ENCODE measurements at regions not wholly inside any gene's neighbourhood (a gene's known extent, or its start where the extent isn't known, plus 50 kb on each side); places are given as distances from the start of the nearest gene placed in this dataset.

DNA sequence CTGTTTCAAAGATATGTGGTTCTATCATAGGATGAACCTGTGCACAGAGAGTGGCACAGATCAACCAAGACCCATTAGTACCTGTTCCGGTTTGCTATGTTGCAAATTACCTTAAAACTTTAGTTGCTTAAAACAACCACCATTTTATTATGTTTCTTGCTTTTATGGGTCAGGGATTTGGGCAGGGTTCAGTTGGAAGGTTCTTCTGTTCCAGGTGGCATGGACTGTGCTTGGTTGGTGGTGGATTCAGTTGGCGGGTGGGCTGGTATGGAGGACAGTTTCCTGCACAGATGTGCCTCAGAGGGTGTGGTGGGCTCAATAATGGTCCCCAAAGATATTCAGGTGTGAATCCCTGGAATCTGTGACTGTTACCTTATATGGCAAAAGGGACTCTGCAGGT lies 166.3 kb downstream of the SLC35B3 start:
- WGBS, 2 donors = 65 to 72% methylated on average over 2 of the region's 2 CpGs
- DNase-seq (ENCODE audit: low spot score in 2 of 2) = no peak
- H3K4me1 ChIP-seq = no peaks in the 10 kb centered on the region
- no peak overlapping the region for H3K27ac ChIP-seq
- H3K36me3 ChIP-seq = no peaks in the 10 kb centered on the region
- no peaks in the 10 kb centered on the region for H3K27me3 ChIP-seq
- TF ChIP-seq, protein P1, sequence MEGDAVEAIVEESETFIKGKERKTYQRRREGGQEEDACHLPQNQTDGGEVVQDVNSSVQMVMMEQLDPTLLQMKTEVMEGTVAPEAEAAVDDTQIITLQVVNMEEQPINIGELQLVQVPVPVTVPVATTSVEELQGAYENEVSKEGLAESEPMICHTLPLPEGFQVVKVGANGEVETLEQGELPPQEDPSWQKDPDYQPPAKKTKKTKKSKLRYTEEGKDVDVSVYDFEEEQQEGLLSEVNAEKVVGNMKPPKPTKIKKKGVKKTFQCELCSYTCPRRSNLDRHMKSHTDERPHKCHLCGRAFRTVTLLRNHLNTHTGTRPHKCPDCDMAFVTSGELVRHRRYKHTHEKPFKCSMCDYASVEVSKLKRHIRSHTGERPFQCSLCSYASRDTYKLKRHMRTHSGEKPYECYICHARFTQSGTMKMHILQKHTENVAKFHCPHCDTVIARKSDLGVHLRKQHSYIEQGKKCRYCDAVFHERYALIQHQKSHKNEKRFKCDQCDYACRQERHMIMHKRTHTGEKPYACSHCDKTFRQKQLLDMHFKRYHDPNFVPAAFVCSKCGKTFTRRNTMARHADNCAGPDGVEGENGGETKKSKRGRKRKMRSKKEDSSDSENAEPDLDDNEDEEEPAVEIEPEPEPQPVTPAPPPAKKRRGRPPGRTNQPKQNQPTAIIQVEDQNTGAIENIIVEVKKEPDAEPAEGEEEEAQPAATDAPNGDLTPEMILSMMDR (IDR thresholded peaks at IDR 0.05) = no peak
- TF ChIP-seq POLR2A (IDR thresholded peaks at IDR 0.05) (no peak), EP300 (IDR thresholded peaks at IDR 0.05) (no peak)
- peaks cover 0 to 4% (median 0%) of the 10 kb centered on the region in 4 donors for H3K9me3 ChIP-seq
- no peak overlapping the region for H3K4me3 ChIP-seq

DNA sequence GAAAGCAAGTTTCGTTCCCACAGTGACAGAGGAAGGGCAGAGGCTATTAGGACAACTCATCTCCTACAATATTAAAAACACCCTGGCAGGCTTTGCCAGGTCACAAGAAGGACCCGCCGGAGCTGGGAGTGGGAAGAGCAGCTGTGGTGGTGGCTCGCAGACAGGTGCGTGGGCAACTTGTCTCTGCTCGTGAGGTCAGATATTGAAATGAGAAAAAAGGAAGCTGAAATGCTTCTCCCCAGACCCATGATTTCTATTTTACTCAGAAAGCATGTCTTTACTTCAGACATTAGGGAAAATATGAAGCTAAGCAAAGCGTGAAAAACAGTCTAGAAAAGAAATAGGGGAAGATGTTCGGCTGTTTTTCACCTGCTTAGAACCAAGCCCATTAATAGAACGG lies 166.3 kb upstream of the EEF1E1 start:
- Histone ChIP-seq H3K27me3 (no peaks in the 10 kb centered on the region), H3K4me3 (no peak overlapping the region), H3K4me1 (no peaks in the 10 kb centered on the region), H3K9me3 (peaks cover 0 to 4% (median 0%) of the 10 kb centered on the region in 4 donors), H3K27ac (no peak overlapping the region), H3K36me3 (no peaks in the 10 kb centered on the region)
- TF ChIP-seq, protein P1 (IDR thresholded peaks at IDR 0.05) = no peak
- TF ChIP-seq EP300 (IDR thresholded peaks at IDR 0.05) (no peak), POLR2A (IDR thresholded peaks at IDR 0.05) (no peak)
- no peak for DNase-seq (ENCODE audit: low spot score in 2 of 2)
- 83 to 90% methylated on average over 9 of the region's 9 CpGs for WGBS, 2 donors

DNA sequence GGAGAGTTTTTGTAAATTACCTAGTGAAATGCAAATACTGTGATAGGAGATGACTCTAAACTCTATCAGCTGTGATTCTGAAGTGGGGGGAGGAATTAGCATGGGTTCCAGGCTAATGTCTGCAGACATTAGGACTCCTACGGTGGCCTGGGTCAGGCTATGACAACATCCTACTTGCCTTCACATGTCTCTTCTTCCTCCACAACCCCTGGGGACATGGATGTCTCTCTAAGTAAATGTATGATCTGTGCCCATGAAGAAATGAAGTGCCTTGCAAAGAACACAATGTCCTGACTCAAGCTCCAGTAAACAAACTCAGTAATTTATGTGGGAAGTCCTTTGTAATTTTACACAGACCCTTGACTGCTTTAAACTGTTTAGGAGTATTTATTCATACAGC lies 165.8 kb upstream of the EEF1E1 start:
- Histone ChIP-seq H3K27me3 (no peaks in the 10 kb centered on the region), H3K4me3 (no peak overlapping the region), H3K27ac (no peak overlapping the region), H3K4me1 (no peaks in the 10 kb centered on the region), H3K9me3 (peaks cover 0 to 4% (median 0%) of the 10 kb centered on the region in 4 donors), H3K36me3 (no peaks in the 10 kb centered on the region)
- TF ChIP-seq POLR2A (IDR thresholded peaks at IDR 0.05) = no peak
- no peak for TF ChIP-seq EP300 (IDR thresholded peaks at IDR 0.05)
- TF ChIP-seq, protein P1 (IDR thresholded peaks at IDR 0.05) = no peak
- WGBS, 2 donors = 19 to 52% methylated on average over 1 of the region's 1 CpG
- DNase-seq (ENCODE audit: low spot score in 2 of 2) = no peak

DNA sequence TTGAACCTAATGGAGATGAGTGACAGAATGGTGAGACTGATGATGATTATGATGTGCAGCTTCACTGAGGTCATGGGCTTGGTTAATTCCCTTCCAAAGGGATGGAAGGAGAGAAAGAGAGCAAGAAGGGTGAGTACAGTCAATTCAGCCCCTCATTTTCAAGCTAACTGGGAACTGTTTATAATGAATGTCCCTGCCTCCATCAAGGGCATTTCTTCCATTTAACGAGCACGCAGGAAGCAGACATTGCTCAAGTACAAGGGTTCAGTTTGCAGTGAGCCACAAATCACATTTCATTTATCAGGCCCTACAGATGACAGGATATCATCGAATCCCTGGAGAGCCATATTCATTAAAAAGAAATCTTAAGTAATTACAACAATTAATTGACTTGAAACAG lies 158.3 kb upstream of the EEF1E1 start:
- H3K27ac ChIP-seq = no peak overlapping the region
- 58 to 63% methylated on average over 3 of the region's 3 CpGs for WGBS, 2 donors
- no peaks in the 10 kb centered on the region for H3K4me1 ChIP-seq
- no peaks in the 10 kb centered on the region for H3K9me3 ChIP-seq
- H3K27me3 ChIP-seq = no peaks in the 10 kb centered on the region
- H3K4me3 ChIP-seq = no peak overlapping the region
- TF ChIP-seq POLR2A (IDR thresholded peaks at IDR 0.05) (no peak), EP300 (IDR thresholded peaks at IDR 0.05) (no peak)
- TF ChIP-seq, protein P1 (IDR thresholded peaks at IDR 0.05) = no peak
- H3K36me3 ChIP-seq = no peaks in the 10 kb centered on the region
- DNase-seq (ENCODE audit: low spot score in 2 of 2) = no peak

DNA sequence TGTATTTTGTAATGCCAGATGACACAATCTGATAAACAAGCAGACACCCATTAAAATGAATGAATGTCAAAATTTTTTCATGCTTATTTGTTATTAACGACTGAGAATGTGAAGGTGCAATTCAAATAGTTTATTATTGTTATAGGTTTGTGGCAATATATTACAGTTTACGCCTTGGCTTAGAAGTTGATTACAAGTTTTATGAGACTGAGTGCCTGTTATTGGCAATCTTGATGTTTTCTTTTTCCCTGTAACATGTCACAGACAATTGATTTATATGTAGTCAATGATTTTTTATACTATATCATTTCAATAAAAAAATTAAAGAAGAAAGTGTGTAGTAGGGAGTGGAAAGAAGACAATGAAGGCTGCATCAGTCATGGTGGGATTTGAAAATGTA lies 144.1 kb upstream of the EEF1E1 start:
- Histone ChIP-seq H3K4me3 (no peak overlapping the region), H3K27ac (no peak overlapping the region), H3K27me3 (no peaks in the 10 kb centered on the region), H3K36me3 (no peaks in the 10 kb centered on the region), H3K4me1 (no peaks in the 10 kb centered on the region), H3K9me3 (no peaks in the 10 kb centered on the region)
- TF ChIP-seq EP300 (IDR thresholded peaks at IDR 0.05) (no peak), POLR2A (IDR thresholded peaks at IDR 0.05) (no peak)
- TF ChIP-seq, protein P1 (IDR thresholded peaks at IDR 0.05) = no peak
- DNase-seq (ENCODE audit: low spot score in 2 of 2) = no peak
- WGBS, 2 donors = 64 to 74% methylated on average over 2 of the region's 2 CpGs
